Left ventricle myocardium superior (tissue), 1 donor: ENCODE measurements at regions not wholly inside any gene's neighbourhood (a gene's known extent, or its start where the extent isn't known, plus 50 kb on each side); places are given as distances from the start of the nearest gene placed in this dataset.

Experiments used
- ATAC-seq: fragments of 200-7000 bp; cut with Tn5 transposase; one replicate; pipeline ENCODE4 v1.9.1; 2020; ENCODE audit warnings: mild to moderate bottlenecking, moderate library complexity
- DNase-seq: peaks from one replicate; pipeline ENCODE4 v3.0.0-alpha.2; 2020
- intact Hi-C: fragments of 100-400 bp; cut with micrococcal nuclease; formaldehyde crosslinking; loops from one replicate; pipeline ENCODE4 v1.11.0; 2022
- donor health status: DM: no; HTN: yes; CAD: no; lungs with severe emphysema.

DNA sequence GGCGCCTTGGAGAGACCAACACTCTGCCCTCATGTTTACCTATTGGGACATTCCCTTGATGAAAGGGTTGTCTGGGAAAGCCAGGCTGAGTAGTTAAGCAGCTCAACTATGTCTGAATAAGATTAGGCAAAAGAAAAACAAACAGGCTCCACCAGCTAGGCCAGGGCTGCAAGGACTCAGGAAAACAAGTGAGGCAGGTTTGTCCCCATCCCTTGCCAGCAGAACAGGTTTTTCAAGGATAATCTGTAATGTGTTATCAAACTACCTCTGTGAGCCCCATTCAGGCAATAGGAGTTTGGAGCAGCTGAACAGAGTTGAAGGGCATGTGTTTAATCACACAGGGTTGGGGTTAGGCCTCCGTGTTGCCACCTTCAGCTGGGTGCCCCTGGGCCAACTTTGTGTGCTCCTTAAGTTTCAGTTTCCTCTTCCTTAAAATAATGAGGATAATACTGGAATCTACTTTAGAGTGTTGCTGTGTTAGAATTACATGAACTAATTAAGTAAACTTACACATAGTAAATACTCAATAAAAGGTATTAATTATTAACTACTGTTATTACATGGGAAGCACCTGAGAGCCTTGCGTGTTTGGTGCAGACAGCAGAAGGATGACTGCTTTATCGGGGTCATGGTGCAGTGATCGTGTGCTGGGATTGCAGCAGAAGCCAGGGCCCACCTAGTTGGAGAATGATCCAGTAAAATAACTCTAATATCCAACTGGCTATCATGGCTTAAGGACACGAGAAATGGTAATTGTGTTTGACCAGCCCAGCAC lies 72.1 kb upstream of the ATP10B start:
- intact Hi-C loops, result no loop called here
- ATAC-seq (no peak), DNase-seq (no peak)

DNA sequence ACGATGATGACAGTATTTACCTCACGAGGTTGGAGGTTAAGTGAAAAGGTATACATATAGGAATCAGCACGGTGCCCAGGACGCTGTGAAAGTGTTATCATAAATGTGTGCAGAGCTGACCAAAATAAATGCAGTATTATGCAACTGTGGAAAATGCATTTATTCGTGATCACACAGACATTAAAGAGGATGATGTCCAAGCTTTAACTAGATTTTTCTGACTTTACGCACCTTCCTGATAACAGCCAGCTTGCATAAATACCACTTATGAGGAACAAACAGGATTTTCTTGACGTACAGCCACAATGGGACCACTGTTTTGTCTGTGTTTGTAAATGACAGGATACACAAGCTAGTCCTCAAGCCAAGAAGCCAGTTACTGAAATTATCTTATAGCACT lies 71.4 kb upstream of the ATP10B start:
- no peak for DNase-seq
- ATAC-seq, result no peak
- intact Hi-C loops, result no loop called here

DNA sequence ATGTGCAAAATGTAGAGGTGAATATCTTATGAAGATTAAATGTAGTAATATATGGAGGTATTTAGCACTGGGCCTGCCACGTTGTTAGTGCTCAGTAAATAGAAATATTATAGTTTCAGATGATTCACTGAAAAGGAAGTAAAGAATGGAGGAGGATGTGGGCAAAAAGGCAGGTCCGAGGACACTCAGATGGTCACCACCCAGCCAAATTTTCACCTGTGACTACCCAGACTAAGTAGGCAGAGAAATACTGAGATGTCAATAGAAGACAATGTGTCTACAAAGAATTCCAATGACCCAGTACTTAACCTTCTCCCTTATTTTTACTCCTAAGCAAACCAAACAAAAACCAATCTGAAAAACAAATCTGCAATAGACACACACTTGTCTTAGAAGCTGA lies 70.3 kb upstream of the ATP10B start:
- ATAC-seq, result no peak
- no peak for DNase-seq
- intact Hi-C loops, result no loop called here

DNA sequence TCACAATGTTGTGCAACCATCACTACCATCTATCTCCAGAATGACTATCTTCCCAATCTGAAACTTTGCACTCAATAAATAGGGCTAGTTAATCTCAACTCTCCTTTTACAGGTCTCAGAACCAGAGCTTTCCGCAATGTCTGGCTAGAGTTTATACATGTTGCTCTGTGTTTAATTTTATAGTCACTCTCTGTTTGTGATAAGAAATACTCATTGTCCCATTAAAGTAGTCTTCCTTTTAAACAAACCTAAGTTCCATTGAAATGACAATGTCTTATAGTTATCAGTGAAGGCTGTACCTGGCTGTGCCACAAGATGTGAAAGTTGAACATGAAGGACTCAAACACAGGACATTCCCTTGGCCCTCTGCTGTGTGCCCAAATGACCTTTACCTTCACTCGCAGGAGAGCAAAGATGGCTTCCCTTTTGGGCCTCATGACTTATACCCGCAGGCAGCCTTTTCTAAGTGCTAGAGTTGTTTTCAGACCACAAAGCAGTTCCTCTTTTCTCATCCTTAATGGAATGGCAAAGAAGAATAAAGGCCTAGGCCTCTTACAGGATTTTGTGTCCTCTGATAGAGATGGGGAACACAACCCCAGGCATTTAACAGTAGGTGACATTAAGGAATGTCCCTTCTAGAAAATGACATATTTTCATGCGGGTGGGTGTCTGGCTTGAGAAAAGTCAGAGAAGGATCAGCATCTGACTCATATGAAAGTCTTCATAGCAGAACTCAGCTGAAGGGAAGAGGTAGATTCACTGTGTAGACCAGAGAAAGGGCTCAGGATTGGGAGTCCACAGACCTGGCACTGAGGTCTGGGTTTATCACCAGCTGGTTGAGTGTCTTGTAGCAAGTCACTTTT lies 69.6 kb upstream of the ATP10B start:
- ATAC-seq, result no peak
- DNase-seq, result no peak
- intact Hi-C loops, result no loop called here

DNA sequence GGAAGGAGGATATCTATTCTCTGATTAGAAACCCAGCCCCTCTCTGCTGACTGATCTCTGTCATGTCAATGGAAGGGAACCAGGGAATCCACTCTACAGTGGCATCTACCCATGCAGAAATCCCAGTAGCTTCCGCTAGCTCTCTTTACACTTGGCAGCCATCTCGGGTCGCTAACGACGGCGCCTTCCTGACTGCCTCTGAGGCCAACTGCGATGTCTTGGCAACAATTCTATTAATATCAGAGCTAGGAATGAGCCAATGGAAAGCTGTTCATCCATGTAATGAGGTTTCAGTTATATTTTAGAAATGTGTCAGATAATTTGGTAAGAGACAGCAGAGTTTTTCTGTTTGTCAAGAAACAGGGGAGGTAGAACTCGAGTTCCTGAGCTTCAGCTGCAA lies 67.6 kb upstream of the ATP10B start:
- intact Hi-C loops, result no loop called here
- DNase-seq (no peak), ATAC-seq (no peak)

DNA sequence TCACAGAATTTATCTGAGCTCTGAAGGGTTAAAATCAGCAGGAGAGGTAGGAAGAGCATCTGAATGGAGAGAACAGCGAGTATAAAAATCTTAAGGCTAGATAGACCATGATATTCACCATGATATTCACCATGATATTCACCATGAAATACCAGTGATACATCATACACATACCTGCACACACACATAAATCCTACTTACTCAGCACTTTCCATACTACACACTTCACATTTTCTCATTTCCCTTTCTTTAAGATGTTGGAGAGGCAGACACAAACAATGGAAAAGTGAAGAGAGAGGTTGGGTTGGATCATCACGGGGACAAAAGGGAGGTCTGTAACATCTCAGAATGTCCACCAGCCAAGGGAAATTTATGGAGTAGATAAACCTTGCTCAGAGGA lies 66.4 kb upstream of the ATP10B start:
- intact Hi-C loops, result no loop called here

DNA sequence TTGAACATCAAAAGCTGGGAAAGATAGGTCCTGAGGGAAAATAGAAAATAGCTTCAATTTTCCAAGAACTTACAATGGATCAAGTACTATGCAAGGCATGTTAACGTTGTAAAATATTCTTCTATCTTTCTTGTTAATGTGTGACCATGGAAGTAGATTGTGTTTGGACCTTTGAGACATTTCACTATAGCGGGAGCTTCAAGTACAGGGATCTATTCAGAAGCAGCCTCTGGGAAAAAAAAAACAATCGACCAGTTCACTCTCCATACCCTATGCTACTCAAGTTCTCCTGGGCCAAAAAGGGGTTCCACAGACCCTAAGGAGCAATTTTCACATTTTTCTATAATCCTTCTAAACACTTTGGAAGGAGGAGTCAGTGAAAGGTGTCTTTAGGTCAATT lies 54.1 kb upstream of the ATP10B start:
- intact Hi-C loops, result no loop called here
- DNase-seq, result no peak
- no peak for ATAC-seq

More for the DNA sequence above, 66.4 kb upstream of the ATP10B start:
- DNase-seq (no peak), ATAC-seq (no peak)

DNA sequence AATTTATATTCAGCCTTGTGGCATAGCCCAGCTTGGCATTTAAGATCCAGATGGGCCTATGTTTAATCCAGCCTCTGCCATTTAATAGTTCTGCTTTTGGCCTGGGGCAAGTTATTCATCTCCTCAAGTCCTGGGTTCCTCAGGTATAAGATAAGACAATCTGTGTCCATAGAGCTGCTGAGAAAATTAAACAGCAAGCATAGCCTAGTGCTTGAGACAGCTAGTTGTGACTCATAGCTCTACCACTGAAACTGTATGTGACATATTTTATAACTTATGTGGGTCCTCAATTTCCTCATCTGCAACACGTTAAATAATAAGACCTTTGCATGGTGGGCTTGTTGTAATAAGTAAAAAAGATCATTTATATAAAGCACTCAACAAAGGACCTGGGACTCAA lies 53.3 kb upstream of the ATP10B start:
- DNase-seq, result no peak
- intact Hi-C loops, result no loop called here
- ATAC-seq, result no peak

DNA sequence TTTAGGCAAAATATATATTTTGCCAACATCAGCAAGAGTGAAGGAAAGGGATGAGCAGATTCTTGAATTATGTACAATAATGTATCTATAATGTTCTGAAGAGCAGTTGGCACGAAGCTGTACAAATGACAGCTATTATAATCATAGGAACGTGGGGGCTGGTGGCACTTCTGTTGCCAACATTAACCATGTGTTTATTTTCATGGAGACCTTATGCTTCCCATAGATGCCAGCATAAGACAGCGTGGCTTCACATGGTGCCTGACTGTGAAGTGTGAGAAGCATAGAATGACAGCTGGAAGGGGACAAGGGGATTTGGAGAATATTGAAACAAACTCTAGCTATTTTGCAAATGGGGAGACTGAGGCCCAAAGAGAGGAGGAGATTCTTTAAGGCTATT lies 52.6 kb upstream of the ATP10B start:
- intact Hi-C loops, result no loop called here
- ATAC-seq (no peak), DNase-seq (no peak)

DNA sequence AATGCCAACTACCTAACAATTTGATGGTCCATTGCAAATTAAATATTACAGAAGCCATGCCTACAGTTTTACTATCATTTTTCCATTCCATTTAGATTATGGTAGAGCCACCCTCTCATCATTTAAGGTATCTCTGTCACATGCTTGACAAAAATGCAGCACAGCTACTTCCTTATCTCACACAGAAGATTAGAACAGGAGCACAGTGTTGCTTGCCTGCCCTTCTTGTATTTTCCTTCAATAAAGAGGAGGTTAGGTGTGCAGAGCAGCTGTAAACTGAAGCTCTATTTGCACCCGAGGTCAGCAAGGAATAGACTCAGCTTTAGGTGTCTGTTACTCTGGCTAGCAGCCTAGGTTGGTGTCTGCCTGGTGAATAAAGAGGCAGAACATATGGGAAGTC lies 51.5 kb upstream of the ATP10B start:
- ATAC-seq, result no peak
- intact Hi-C loops, result no loop called here
- DNase-seq, result no peak

DNA sequence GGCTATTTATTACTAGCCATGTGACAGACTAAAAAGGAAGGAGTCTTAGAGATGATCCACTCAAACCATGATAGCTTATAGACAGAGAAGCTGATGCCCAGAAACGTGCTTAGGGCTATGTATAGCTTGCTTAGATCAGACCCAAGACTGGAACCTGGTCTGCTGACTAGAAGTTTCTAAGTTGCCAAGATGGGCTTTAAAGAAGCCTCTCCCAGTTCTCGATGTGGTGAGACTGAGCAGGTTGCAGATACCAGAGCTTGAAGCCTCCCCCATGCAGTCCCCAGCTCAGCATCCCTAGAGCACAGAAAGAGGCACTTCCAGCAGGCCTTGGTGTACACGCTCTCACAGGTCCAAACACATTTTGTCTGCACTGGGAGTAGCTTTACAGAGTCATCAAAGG lies 51.1 kb upstream of the ATP10B start:
- DNase-seq (no peak), ATAC-seq (no peak)
- intact Hi-C loops, result no loop called here
